ENCODE measurements at regions not wholly inside any gene's neighbourhood (a gene's known extent, or its start where the extent isn't known, plus 50 kb on each side); places are given as distances from the start of the nearest gene placed in this dataset.

GRCh38 chrX:138294951-138295350 is 416.6 kb downstream of the FGF13 start (continued):
- TF ChIP-seq ZNF645 (tag by site-specific recombination; IDR thresholded peaks at IDR 0.05) (no peak), ZNF658 (tag by site-specific recombination; IDR thresholded peaks at IDR 0.05) (no peak), ZNF23 (tag by site-specific recombination; IDR thresholded peaks at IDR 0.05; ENCODE audit: borderline replicate concordance) (no peak), SETDB1 (IDR thresholded peaks at IDR 0.05; ENCODE audit: insufficient read length, low read length) (no peak), SCRT1 (tag by site-specific recombination; IDR thresholded peaks at IDR 0.05; ENCODE audit: borderline replicate concordance) (no peak), OSR2 (tag by site-specific recombination; IDR thresholded peaks at IDR 0.05) (no peak)
- TF ChIP-seq, protein P1, sequence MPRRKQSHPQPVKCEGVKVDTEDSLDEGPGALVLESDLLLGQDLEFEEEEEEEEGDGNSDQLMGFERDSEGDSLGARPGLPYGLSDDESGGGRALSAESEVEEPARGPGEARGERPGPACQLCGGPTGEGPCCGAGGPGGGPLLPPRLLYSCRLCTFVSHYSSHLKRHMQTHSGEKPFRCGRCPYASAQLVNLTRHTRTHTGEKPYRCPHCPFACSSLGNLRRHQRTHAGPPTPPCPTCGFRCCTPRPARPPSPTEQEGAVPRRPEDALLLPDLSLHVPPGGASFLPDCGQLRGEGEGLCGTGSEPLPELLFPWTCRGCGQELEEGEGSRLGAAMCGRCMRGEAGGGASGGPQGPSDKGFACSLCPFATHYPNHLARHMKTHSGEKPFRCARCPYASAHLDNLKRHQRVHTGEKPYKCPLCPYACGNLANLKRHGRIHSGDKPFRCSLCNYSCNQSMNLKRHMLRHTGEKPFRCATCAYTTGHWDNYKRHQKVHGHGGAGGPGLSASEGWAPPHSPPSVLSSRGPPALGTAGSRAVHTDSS (tag by site-specific recombination; IDR thresholded peaks at IDR 0.05): no peak
- TF ChIP-seq, protein P2, sequence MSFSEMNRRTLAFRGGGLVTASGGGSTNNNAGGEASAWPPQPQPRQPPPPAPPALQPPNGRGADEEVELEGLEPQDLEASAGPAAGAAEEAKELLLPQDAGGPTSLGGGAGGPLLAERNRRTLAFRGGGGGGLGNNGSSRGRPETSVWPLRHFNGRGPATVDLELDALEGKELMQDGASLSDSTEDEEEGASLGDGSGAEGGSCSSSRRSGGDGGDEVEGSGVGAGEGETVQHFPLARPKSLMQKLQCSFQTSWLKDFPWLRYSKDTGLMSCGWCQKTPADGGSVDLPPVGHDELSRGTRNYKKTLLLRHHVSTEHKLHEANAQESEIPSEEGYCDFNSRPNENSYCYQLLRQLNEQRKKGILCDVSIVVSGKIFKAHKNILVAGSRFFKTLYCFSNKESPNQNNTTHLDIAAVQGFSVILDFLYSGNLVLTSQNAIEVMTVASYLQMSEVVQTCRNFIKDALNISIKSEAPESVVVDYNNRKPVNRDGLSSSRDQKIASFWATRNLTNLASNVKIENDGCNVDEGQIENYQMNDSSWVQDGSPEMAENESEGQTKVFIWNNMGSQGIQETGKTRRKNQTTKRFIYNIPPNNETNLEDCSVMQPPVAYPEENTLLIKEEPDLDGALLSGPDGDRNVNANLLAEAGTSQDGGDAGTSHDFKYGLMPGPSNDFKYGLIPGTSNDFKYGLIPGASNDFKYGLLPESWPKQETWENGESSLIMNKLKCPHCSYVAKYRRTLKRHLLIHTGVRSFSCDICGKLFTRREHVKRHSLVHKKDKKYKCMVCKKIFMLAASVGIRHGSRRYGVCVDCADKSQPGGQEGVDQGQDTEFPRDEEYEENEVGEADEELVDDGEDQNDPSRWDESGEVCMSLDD (tag by site-specific recombination; IDR thresholded peaks at IDR 0.05): no peak

DNA sequence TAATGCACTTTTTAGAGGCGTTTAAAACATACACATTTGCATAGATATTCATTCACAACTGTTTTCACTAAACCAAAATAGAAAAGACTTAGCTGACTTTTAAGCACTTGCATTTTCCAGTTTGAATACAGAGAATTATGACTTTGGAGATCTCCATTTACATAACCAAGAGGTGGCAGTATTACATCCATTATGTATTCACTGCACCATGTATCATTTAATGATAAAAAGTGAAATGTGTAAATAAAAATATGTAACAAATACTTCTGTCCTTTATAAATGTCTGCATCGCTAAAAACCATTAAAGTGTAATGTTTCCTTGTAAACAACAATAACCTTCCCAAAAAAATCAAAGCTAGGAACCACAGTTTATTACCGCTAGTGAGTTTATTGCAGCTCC is 413.2 kb downstream of the FGF13 start:
- no peaks in the 10 kb centered on the region for H3K9me3 ChIP-seq (ENCODE audit: control insufficient read depth, insufficient read depth, low read depth, low read length)
- H3K36me3 ChIP-seq (ENCODE audit: control insufficient read depth in 2 of 2, insufficient read depth in 1 of 2, low read length in 2 of 2): no peaks in the 10 kb centered on the region
- CTCF ChIA-PET: interaction anchor here (0.6 to 1.7 kb wide), 5 partner anchors 257 to 450 kb away, joined by 3 to 8 read pairs (median 3); no protein-coding TSS in a partner anchor
- no peaks in the 10 kb centered on the region for H3K4me1 ChIP-seq (ENCODE audit: control insufficient read depth, insufficient read depth, low read length)
- no peak overlapping the region for H3K27ac ChIP-seq (ENCODE audit: extremely low read depth, low read depth, low read length)
- H3K4me3 ChIP-seq (ENCODE audit: low read depth, low read length): no peak overlapping the region
- POLR2A ChIA-PET: interaction anchor here (0.7 kb wide), 1 partner anchor 13 kb away, joined by 4 read pairs; no protein-coding TSS in a partner anchor
- TF ChIP-seq ZNF184 (tag by site-specific recombination; IDR thresholded peaks at IDR 0.05) (no peak), ZNF654 (tag by site-specific recombination; IDR thresholded peaks at IDR 0.05; ENCODE audit: low read depth) (peak; percentile 48), GLIS1 (tag by site-specific recombination; IDR thresholded peaks at IDR 0.05) (no peak), ZNF214 (tag by site-specific recombination; IDR thresholded peaks at IDR 0.05; ENCODE audit: borderline replicate concordance) (no peak)

DNA sequence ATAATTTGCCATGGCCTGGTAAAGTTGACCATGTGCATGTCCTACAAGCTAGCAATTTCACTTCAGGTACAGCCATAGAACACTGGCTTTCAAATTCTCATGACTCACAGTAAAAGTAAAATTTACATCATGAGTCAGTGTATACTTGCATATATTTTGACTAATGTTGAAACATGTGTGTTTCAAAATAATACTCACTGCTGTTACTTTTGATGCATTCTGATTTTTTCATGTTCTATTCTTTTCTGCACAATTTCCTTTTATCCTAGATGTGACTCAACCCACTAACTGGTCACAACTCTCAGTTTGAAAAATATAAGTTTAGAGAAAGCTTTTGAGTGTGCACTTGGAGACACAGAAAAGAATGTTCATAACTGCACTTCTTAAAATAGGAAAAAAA is 365.7 kb downstream of the FGF13 start:
- H3K36me3 ChIP-seq (ENCODE audit: control insufficient read depth in 2 of 2, insufficient read depth in 1 of 2, low read length in 2 of 2): no peaks in the 10 kb centered on the region
- no peaks in the 10 kb centered on the region for H3K4me1 ChIP-seq (ENCODE audit: control insufficient read depth, insufficient read depth, low read length)
- H3K27ac ChIP-seq (ENCODE audit: extremely low read depth, low read depth, low read length): no peak overlapping the region
- ChIA-PET POLR2A (no interaction called here), CTCF (interaction anchor here (0.6 kb wide), 1 partner anchor 1200 kb away, joined by 4 read pairs; no protein-coding TSS in a partner anchor)
- TF ChIP-seq KLF10 (tag by site-specific recombination; IDR thresholded peaks at IDR 0.05): no peak
- TF ChIP-seq REPIN1 (tag by site-specific recombination; IDR thresholded peaks at IDR 0.05; ENCODE audit: low read depth): no peak
- H3K4me3 ChIP-seq (ENCODE audit: low read depth, low read length): no peak overlapping the region
- H3K9me3 ChIP-seq (ENCODE audit: control insufficient read depth, insufficient read depth, low read depth, low read length): no peaks in the 10 kb centered on the region

GRCh38 chrX:138349351-138349750 is 362.2 kb downstream of the FGF13 start:
- Histone ChIP-seq H3K27ac (ENCODE audit: extremely low read depth, low read depth, low read length) (no peak overlapping the region), H3K4me3 (ENCODE audit: low read depth, low read length) (no peak overlapping the region), H3K4me1 (ENCODE audit: control insufficient read depth, insufficient read depth, low read length) (no peaks in the 10 kb centered on the region), H3K9me3 (ENCODE audit: control insufficient read depth, insufficient read depth, low read depth, low read length) (peaks cover 2% of the 10 kb centered on the region; the same call in 1 of the 2 replicates), H3K36me3 (ENCODE audit: control insufficient read depth in 2 of 2, insufficient read depth in 1 of 2, low read length in 2 of 2) (no peaks in the 10 kb centered on the region)
- POLR2A ChIA-PET: no interaction called here
- CTCF ChIA-PET: interaction anchor here (0.7 kb wide), 1 partner anchor 298 kb away, joined by 3 read pairs; no protein-coding TSS in a partner anchor
- TF ChIP-seq HOXD13 (CRISPR knock-in tag; IDR thresholded peaks at IDR 0.05; ENCODE audit: borderline replicate concordance) (no peak), TRIM28 (IDR thresholded peaks at IDR 0.05; ENCODE audit: borderline replicate concordance, low read length) (no peak), ZFP41 (tag by site-specific recombination; IDR thresholded peaks at IDR 0.05; ENCODE audit: borderline replicate concordance) (no peak), ZBTB26 (tag by site-specific recombination; optimal IDR thresholded peaks at IDR 0.05) (no peak), ZNF155 (tag by site-specific recombination; IDR thresholded peaks at IDR 0.05) (no peak), ZNF121 (tag by site-specific recombination; IDR thresholded peaks at IDR 0.05) (no peak), ZNF302 (tag by site-specific recombination; IDR thresholded peaks at IDR 0.05; ENCODE audit: low read depth) (no peak), IKZF3 (tag by site-specific recombination; IDR thresholded peaks at IDR 0.05) (no peak), TCF7L2 (IDR thresholded peaks at IDR 0.05; ENCODE audit: borderline replicate concordance, low read depth, low read length) (no peak), MEIS1 (CRISPR knock-in tag; IDR thresholded peaks at IDR 0.05; ENCODE audit: borderline replicate concordance) (no peak), ZNF2 (tag by site-specific recombination; IDR thresholded peaks at IDR 0.05) (no peak)
